ENCODE measurements at regions not wholly inside any gene's neighbourhood (a gene's known extent, or its start where the extent isn't known, plus 50 kb on each side); places are given as distances from the start of the nearest gene placed in this dataset.

- DNase-seq (ENCODE audit: extremely low read depth, low read depth): no peak
- TF ChIP-seq CTCF (IDR thresholded peaks at IDR 0.05; ENCODE audit: low read depth, low read length): no peak
Measured at GRCh38 chr9:84538879-84539278, 130.7 kb upstream of the NTRK2 start.

GRCh38 chr9:84542554-84542953 lies 127.0 kb upstream of the NTRK2 start:
- no peak for TF ChIP-seq CTCF (IDR thresholded peaks at IDR 0.05; ENCODE audit: low read depth, low read length)
- no peak for DNase-seq (ENCODE audit: extremely low read depth, low read depth)

- TF ChIP-seq CTCF (IDR thresholded peaks at IDR 0.05; ENCODE audit: low read depth, low read length): no peak
- DNase-seq (ENCODE audit: extremely low read depth, low read depth): no peak
Measured at GRCh38 chr9:84554069-84554664, 115.4 kb upstream of the NTRK2 start.

GRCh38 chr9:84556556-84556955 lies 113.0 kb upstream of the NTRK2 start:
- TF ChIP-seq CTCF (IDR thresholded peaks at IDR 0.05; ENCODE audit: low read depth, low read length): no peak
- DNase-seq (ENCODE audit: extremely low read depth, low read depth): no peak

- no peak for DNase-seq (ENCODE audit: extremely low read depth, low read depth)
- no peak for TF ChIP-seq CTCF (IDR thresholded peaks at IDR 0.05; ENCODE audit: low read depth, low read length)
Measured at GRCh38 chr9:84557751-84558150, 111.8 kb upstream of the NTRK2 start.

- DNase-seq (ENCODE audit: extremely low read depth, low read depth): no peak
- TF ChIP-seq CTCF (IDR thresholded peaks at IDR 0.05; ENCODE audit: low read depth, low read length): no peak
Measured at GRCh38 chr9:84563691-84564090, 105.8 kb upstream of the NTRK2 start.

- TF ChIP-seq CTCF (IDR thresholded peaks at IDR 0.05; ENCODE audit: low read depth, low read length): no peak
- no peak for DNase-seq (ENCODE audit: extremely low read depth, low read depth)
Measured at GRCh38 chr9:84567805-84568204, 101.7 kb upstream of the NTRK2 start.
